HepG2 (cell line): ENCODE measurements at regions not wholly inside any gene's neighbourhood (a gene's known extent, or its start where the extent isn't known, plus 50 kb on each side); places are given as distances from the start of the nearest gene placed in this dataset.

Experiments
- ATAC-seq: fragments of 200-7000 bp; cut with Tn5 transposase; 3 replicates; pipeline ENCODE4 v1.9.1; 2020; ENCODE audit warnings: mild to moderate bottlenecking, moderate library complexity
- BruUV-seq: library from RNA; stranded (reverse); fragments of 400-500 nt; replicated peaks from 2 replicates; lab custom pipeline; 2021; lab: Mats Ljungman, UMichigan
- CTCF ChIA-PET: fragments of 300-600 bp; formaldehyde crosslinking; extraction: SDS; loops from one replicate; lab custom pipeline; 2021; ENCODE audit warnings: low total read pairs, inconsistent platforms, low intra/inter-chr PET ratio; lab: Yijun Ruan, JAX
- POLR2A ChIA-PET: fragments of 350-600 bp; sonication (Branson Sonifier 250); formaldehyde crosslinking; loops from one replicate; lab custom pipeline; 2020; ENCODE audit warnings: antibody characterized with exemption, inconsistent platforms; lab: Yijun Ruan, JAX
- DNase-seq: peaks from one replicate; pipeline ENCODE4 v3.0.0-alpha.2; 2015; ENCODE audit warnings: low spot score
- FAIRE-seq: peaks from 3 replicates; lab custom pipeline; 2011; peaks lifted over from hg19 to GRCh38; lab: Jason Lieb, UNC
- H2AFZ ChIP-seq: one replicate; pipeline ENCODE4 v1.6.1; 2011; ENCODE audit warnings: low read length, inconsistent platforms
- H3K27ac ChIP-seq: fragments of 300-600 bp; 3 replicates; pipeline ENCODE4 v1.8.0; 2011; ENCODE audit warnings: mixed run types, mild to moderate bottlenecking, mixed read lengths, low read length, inconsistent platforms; ENCODE audit not compliant: insufficient read depth; ENCODE audit errors: extremely low read length
- H3K27me3 ChIP-seq, 2 experiments: fragments of 200-600 bp in 1 of 2; 2 replicates in 1 of 2; 3 replicates in 1 of 2; pipeline versions ENCODE4 v1.6.0 to v1.8.0; 2011; ENCODE audit warnings: low read length in 2 of 2, mild to moderate bottlenecking in 2 of 2, moderate library complexity in 2 of 2, inconsistent platforms in 1 of 2; ENCODE audit not compliant: insufficient read depth in 2 of 2, control insufficient read depth in 1 of 2
- H3K36me3 ChIP-seq, 2 experiments: fragments of 200-600 bp in 1 of 2; replicated peaks in 1 of 2; 2 replicates in 1 of 2; 3 replicates in 1 of 2; pipeline versions ENCODE4 v1.5.1 to v1.8.0; 2011; ENCODE audit warnings: low read length in 2 of 2, inconsistent platforms in 1 of 2; ENCODE audit not compliant: insufficient read depth in 2 of 2, control insufficient read depth in 1 of 2
- H3K4me1 ChIP-seq: 2 replicates; pipeline ENCODE4 v1.5.1; 2012; ENCODE audit warnings: low read length, inconsistent platforms; ENCODE audit not compliant: insufficient read depth
- H3K4me2 ChIP-seq: 2 replicates; pipeline ENCODE4 v1.6.0; 2011; ENCODE audit warnings: low read depth, low read length, inconsistent platforms
- H3K4me3 ChIP-seq, 3 experiments: fragments of 200-600 bp in 1 of 3; sonication (generic), shearing (Covaris generic) in 1 of 3; replicated peaks in 1 of 3; 2 replicates each; pipeline ENCODE4 v1.5.1; 2011 to 2016; ENCODE audit warnings: low read length in 3 of 3, inconsistent platforms in 2 of 3, low read depth in 2 of 3, mild to moderate bottlenecking in 2 of 3, control low read depth in 1 of 3, mixed read lengths in 1 of 3; ENCODE audit not compliant: insufficient read depth in 1 of 3
- H3K79me2 ChIP-seq: one replicate; pipeline ENCODE4 v1.6.1; 2011; ENCODE audit warnings: low read length, inconsistent platforms; ENCODE audit not compliant: insufficient read depth
- H3K9ac ChIP-seq: 2 replicates; pipeline ENCODE4 v1.6.0; 2011; ENCODE audit warnings: mild to moderate bottlenecking, low read depth, low read length, inconsistent platforms; ENCODE audit not compliant: insufficient read depth
- H3K9me3 ChIP-seq: 2 replicates; pipeline ENCODE4 v1.5.1; 2012; ENCODE audit warnings: mild to moderate bottlenecking, low read length
- H4K20me1 ChIP-seq: 2 replicates; pipeline ENCODE4 v1.6.0; 2011; ENCODE audit warnings: inconsistent platforms, mild to moderate bottlenecking, low read length, moderate library complexity; ENCODE audit not compliant: insufficient read depth
- ATF4 ChIP-seq, 2 experiments: fragments of 450-650 bp in 1 of 2; sonication (generic) in 1 of 2; formaldehyde crosslinking; IDR thresholded peaks; 2 replicates each; pipeline versions ENCODE4 v1.5.0 to v1.8.0; 2020 to 2022; ENCODE audit warnings: mild to moderate bottlenecking in 1 of 2, missing genetic modification reagents in 1 of 2
- GTF2F1 ChIP-seq: fragments of 150-350 bp; IDR thresholded peaks from 2 replicates; pipeline ENCODE4 v1.6.1; 2014; ENCODE audit warnings: low read length
- KDM3A ChIP-seq: IDR thresholded peaks from 2 replicates; pipeline ENCODE4 v1.6.1; 2018; ENCODE audit warnings: low read depth, missing compliant biosample characterization
- ZNF281 ChIP-seq: sonication (generic); formaldehyde crosslinking; IDR thresholded peaks from 2 replicates; pipeline ENCODE4 v1.4.0; 2020; ENCODE audit warnings: missing genetic modification reagents, borderline replicate concordance
- ZNF326 ChIP-seq: sonication (generic); formaldehyde crosslinking; IDR thresholded peaks from 2 replicates; pipeline ENCODE4 v1.4.0; 2020; ENCODE audit warnings: missing genetic modification reagents, borderline replicate concordance
- ZNF710 ChIP-seq: sonication (generic); formaldehyde crosslinking; IDR thresholded peaks from 2 replicates; pipeline ENCODE4 v1.5.0; 2020; ENCODE audit warnings: mild to moderate bottlenecking, missing genetic modification reagents, borderline replicate concordance
- ZNF772 ChIP-seq: sonication (generic); formaldehyde crosslinking; IDR thresholded peaks from 2 replicates; pipeline ENCODE4 v1.5.0; 2020; ENCODE audit warnings: mild to moderate bottlenecking, missing genetic modification reagents
- in situ Hi-C: cut with HindIII; loops from 2 replicates; pipeline ENCODE4 v1.10.0; 2017; ENCODE audit warnings: low pct_unique_long_range_greater_than_20kb; ENCODE audit not compliant: extremely low pct_ligation_motif_present
- intact Hi-C: fragments of 100-400 bp; cut with micrococcal nuclease; formaldehyde crosslinking; loops from one replicate; pipeline ENCODE4 v1.10.0; 2022; ENCODE audit not compliant: unreplicated experiment
- TF ChIP-seq, protein P1 (sequence below): sonication (generic); formaldehyde crosslinking; IDR thresholded peaks from 2 replicates; pipeline ENCODE4 v1.5.0; 2020; ENCODE audit warnings: mild to moderate bottlenecking, missing genetic modification reagents
- TF ChIP-seq, protein P2 (sequence below): sonication (generic); formaldehyde crosslinking; IDR thresholded peaks from 2 replicates; pipeline ENCODE4 v1.4.0; 2020; ENCODE audit warnings: missing genetic modification reagents, borderline replicate concordance

- CTCF ChIA-PET: no interaction called here
- no peak overlapping the region for H3K27ac ChIP-seq
Observed at GRCh38 chr12:65638324-65638723, 186.0 kb upstream of the HMGA2 start.

More at GRCh38 chr12:65638324-65638723, 186.0 kb upstream of the HMGA2 start:
- POLR2A ChIA-PET: no interaction called here
- Histone ChIP-seq H3K9me3 (no peaks in the 10 kb centered on the region), H3K27me3 (peaks cover 0 to 6% of the 10 kb centered on the region in 2 experiments; a peak in 2 of 5 replicates), H3K9ac (no peak overlapping the region), H3K4me3 (no peak overlapping the region), H2AFZ (no peak overlapping the region), H3K4me1 (peaks cover 15% of the 10 kb centered on the region), H3K4me2 (no peak overlapping the region), H3K36me3 (no peaks in the 10 kb centered on the region), H4K20me1 (no peaks in the 10 kb centered on the region), H3K79me2 (no peaks in the 10 kb centered on the region)
- in situ Hi-C loops: no loop called here
- DNase-seq: no peak
- intact Hi-C loops: no loop called here
- BruUV-seq: no TSS peak
- no peak for ATAC-seq
- TF ChIP-seq ZNF281: no peak
- TF ChIP-seq ATF4 (CRISPR knock-in tag; IDR thresholded peaks at IDR 0.05): no peak
- TF ChIP-seq, protein P1, sequence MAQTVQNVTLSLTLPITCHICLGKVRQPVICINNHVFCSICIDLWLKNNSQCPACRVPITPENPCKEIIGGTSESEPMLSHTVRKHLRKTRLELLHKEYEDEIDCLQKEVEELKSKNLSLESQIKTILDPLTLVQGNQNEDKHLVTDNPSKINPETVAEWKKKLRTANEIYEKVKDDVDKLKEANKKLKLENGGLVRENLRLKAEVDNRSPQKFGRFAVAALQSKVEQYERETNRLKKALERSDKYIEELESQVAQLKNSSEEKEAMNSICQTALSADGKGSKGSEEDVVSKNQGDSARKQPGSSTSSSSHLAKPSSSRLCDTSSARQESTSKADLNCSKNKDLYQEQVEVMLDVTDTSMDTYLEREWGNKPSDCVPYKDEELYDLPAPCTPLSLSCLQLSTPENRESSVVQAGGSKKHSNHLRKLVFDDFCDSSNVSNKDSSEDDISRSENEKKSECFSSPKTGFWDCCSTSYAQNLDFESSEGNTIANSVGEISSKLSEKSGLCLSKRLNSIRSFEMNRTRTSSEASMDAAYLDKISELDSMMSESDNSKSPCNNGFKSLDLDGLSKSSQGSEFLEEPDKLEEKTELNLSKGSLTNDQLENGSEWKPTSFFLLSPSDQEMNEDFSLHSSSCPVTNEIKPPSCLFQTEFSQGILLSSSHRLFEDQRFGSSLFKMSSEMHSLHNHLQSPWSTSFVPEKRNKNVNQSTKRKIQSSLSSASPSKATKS (CRISPR knock-in tag): no peak
- TF ChIP-seq ZNF710 (CRISPR knock-in tag): no peak
- no peak for TF ChIP-seq ZNF772 (CRISPR knock-in tag)
- no peak for TF ChIP-seq ZNF326
- TF ChIP-seq, protein P2, sequence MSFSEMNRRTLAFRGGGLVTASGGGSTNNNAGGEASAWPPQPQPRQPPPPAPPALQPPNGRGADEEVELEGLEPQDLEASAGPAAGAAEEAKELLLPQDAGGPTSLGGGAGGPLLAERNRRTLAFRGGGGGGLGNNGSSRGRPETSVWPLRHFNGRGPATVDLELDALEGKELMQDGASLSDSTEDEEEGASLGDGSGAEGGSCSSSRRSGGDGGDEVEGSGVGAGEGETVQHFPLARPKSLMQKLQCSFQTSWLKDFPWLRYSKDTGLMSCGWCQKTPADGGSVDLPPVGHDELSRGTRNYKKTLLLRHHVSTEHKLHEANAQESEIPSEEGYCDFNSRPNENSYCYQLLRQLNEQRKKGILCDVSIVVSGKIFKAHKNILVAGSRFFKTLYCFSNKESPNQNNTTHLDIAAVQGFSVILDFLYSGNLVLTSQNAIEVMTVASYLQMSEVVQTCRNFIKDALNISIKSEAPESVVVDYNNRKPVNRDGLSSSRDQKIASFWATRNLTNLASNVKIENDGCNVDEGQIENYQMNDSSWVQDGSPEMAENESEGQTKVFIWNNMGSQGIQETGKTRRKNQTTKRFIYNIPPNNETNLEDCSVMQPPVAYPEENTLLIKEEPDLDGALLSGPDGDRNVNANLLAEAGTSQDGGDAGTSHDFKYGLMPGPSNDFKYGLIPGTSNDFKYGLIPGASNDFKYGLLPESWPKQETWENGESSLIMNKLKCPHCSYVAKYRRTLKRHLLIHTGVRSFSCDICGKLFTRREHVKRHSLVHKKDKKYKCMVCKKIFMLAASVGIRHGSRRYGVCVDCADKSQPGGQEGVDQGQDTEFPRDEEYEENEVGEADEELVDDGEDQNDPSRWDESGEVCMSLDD (CRISPR knock-in tag): no peak
- TF ChIP-seq KDM3A (CRISPR knock-in tag): no peak
- TF ChIP-seq GTF2F1: no peak
- no peak for FAIRE-seq
